ENCODE measurements at regions not wholly inside any gene's neighbourhood (a gene's known extent, or its start where the extent isn't known, plus 50 kb on each side); places are given as distances from the start of the nearest gene placed in this dataset.

GRCh38 chr12:91781114-91781513, 364.5 kb downstream of the BTG1 start:
- no peak for DNase-seq
- H3K27me3 Mint-ChIP-seq: no peaks in the 10 kb centered on the region
- H3K4me1 Mint-ChIP-seq: peaks cover 30% of the 10 kb centered on the region
- no peak overlapping the region for H3K4me3 Mint-ChIP-seq
- H3K9me3 Mint-ChIP-seq: peaks cover 5% of the 10 kb centered on the region
- no peaks in the 10 kb centered on the region for H3K36me3 Mint-ChIP-seq (ENCODE audit: low read depth)
- POLR2A ChIA-PET: no interaction called here
- CTCF ChIA-PET: no interaction called here
- no peak overlapping the region for H3K27ac Mint-ChIP-seq

- peaks cover 24% of the 10 kb centered on the region for H3K4me1 Mint-ChIP-seq
These were observed 366.7 kb downstream of the BTG1 start for GRCh38 chr12:91778938-91779400.

DNA sequence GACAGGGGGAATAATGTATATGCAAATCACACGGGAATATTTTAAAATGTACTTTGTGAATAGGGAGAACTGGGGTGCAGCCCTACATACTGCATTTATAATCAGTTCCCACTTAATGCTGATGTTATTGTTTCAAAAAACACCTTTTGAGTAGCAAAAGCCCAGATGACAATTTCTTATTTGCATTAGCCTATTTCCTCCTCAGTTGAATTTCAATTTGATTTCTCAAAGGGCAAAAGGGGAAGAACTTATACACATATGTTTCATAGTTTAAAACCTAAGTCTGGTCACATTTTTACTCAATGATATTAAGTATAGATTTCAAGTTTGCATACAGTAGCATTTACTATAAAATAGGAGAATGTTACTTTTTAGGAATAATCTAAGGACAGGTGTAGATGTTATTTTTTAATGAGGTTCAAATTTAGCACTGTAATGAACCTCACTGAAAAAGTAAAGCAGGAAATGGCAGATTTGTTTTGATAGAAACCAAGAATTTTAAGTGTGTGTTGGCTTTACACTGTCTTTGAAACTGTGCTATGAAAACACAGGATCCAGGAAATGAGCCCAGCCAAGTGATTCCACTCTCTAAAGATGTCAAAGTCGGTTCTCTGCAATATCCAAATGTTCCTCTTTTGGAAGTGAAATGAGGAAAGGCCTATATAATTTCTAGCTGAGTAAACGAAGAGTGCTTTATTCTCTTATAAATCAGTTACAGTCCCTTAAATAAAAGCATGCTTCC, 367.4 kb downstream of the BTG1 start:
- Mint-ChIP-seq H3K9me3 (peaks cover 5% of the 10 kb centered on the region), H3K27me3 (no peaks in the 10 kb centered on the region), H3K36me3 (ENCODE audit: low read depth) (no peaks in the 10 kb centered on the region), H3K27ac (peak overlapping the region; percentile 72), H3K4me1 (peaks cover 24% of the 10 kb centered on the region), H3K4me3 (no peak overlapping the region)
- ChIA-PET POLR2A (interaction anchor here (1.1 to 2.0 kb wide), 9 partner anchors 33 to 621 kb away, joined by 3 to 27 read pairs (median 5); partner anchors contain the start of gene BTG1), CTCF (interaction anchor here (0.9 to 1.9 kb wide), 4 partner anchors 33 to 396 kb away, joined by 3 to 14 read pairs (median 5); partner anchors contain the start of gene BTG1)
- DNase-seq: no peak

More at GRCh38 chr12:91778938-91779400, 366.7 kb downstream of the BTG1 start:
- POLR2A ChIA-PET: interaction anchor here (1.1 to 2.0 kb wide), 9 partner anchors 33 to 620 kb away, joined by 3 to 27 read pairs (median 5); partner anchors contain the start of gene BTG1
- CTCF ChIA-PET: interaction anchor here (0.9 to 1.9 kb wide), 4 partner anchors 33 to 397 kb away, joined by 3 to 14 read pairs (median 5); partner anchors contain the start of gene BTG1
- peak; percentile 61 for DNase-seq
- Mint-ChIP-seq H3K4me3 (peak overlapping the region; percentile 63), H3K27me3 (no peaks in the 10 kb centered on the region), H3K9me3 (peaks cover 5% of the 10 kb centered on the region), H3K36me3 (ENCODE audit: low read depth) (no peaks in the 10 kb centered on the region), H3K27ac (peak overlapping the region; percentile 72)

- POLR2A ChIA-PET: interaction anchor here (1.0 kb wide), 1 partner anchor 368 kb away, joined by 4 read pairs; the partner anchor contains the start of gene BTG1
These were observed 368.2 kb downstream of the BTG1 start for GRCh38 chr12:91777268-91777992.

GRCh38 chr12:91774434-91774921, 371.2 kb downstream of the BTG1 start:
- ChIA-PET CTCF (interaction anchor here (0.8 kb wide), 1 partner anchor 36 kb away, joined by 4 read pairs; no protein-coding TSS in a partner anchor), POLR2A (interaction anchor here (0.6 to 1.1 kb wide), 2 partner anchors 371 to 808 kb away, joined by 3 read pairs; partner anchors contain the start of gene BTG1)
- Mint-ChIP-seq H3K27ac (no peak overlapping the region), H3K4me1 (peaks cover 23% of the 10 kb centered on the region), H3K9me3 (no peaks in the 10 kb centered on the region), H3K4me3 (no peak overlapping the region), H3K36me3 (ENCODE audit: low read depth) (no peaks in the 10 kb centered on the region), H3K27me3 (no peaks in the 10 kb centered on the region)
- no peak for DNase-seq

More at GRCh38 chr12:91777268-91777992, 368.2 kb downstream of the BTG1 start:
- Mint-ChIP-seq H3K4me1 (peaks cover 24% of the 10 kb centered on the region), H3K36me3 (ENCODE audit: low read depth) (no peaks in the 10 kb centered on the region), H3K4me3 (no peak overlapping the region), H3K9me3 (no peaks in the 10 kb centered on the region), H3K27ac (peak overlapping the region; percentile 72), H3K27me3 (no peaks in the 10 kb centered on the region)
- no peak for DNase-seq
- CTCF ChIA-PET: interaction anchor here (1.4 kb wide), 1 partner anchor 34 kb away, joined by 3 read pairs; no protein-coding TSS in a partner anchor

DNA sequence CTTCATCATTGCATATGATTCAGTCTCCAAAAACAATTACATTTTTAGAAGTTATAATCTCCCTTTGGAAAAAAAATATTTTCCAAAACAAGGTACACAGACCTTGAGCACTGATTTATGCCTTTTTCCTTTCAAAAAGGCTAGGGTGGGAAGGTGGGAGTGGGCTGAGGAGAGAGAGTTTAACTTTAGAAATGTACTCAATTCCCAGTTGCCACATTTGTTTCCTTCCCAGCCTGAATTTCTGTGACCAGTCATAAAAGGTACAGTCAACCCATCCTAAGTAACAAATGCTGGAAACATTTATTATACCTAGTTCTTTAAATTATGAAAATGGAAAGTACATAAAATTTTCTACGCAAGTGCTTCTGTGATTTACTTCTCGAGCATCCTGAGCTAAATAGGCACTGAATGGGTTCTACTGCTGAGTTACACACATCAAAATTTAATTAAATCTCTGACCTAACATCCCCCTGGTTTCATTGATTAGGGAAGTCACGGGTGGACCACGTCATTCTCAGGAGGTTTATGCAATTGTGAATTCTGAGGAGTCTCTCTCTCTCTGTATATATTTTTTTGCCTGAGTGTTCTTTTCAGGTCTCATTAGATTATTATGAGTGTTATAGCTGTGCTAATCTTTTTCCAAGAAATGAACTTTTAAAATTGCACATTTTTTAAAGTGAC, 371.8 kb downstream of the BTG1 start:
- CTCF ChIA-PET: interaction anchor here (0.8 kb wide), 1 partner anchor 37 kb away, joined by 4 read pairs; no protein-coding TSS in a partner anchor
- no peak overlapping the region for H3K4me3 Mint-ChIP-seq
- H3K9me3 Mint-ChIP-seq: no peaks in the 10 kb centered on the region
- H3K36me3 Mint-ChIP-seq (ENCODE audit: low read depth): no peaks in the 10 kb centered on the region
- H3K27ac Mint-ChIP-seq: no peak overlapping the region
- DNase-seq: no peak
- peaks cover 17% of the 10 kb centered on the region for H3K4me1 Mint-ChIP-seq
- POLR2A ChIA-PET: interaction anchor here (1.1 kb wide), 1 partner anchor 372 kb away, joined by 3 read pairs; the partner anchor contains the start of gene BTG1
- no peaks in the 10 kb centered on the region for H3K27me3 Mint-ChIP-seq

GRCh38 chr12:91772411-91772810, 373.2 kb downstream of the BTG1 start:
- Mint-ChIP-seq H3K9me3 (no peaks in the 10 kb centered on the region), H3K36me3 (ENCODE audit: low read depth) (no peaks in the 10 kb centered on the region), H3K27me3 (no peaks in the 10 kb centered on the region), H3K4me3 (no peak overlapping the region), H3K27ac (no peak overlapping the region), H3K4me1 (peaks cover 3% of the 10 kb centered on the region)
- DNase-seq: no peak
- ChIA-PET POLR2A (no interaction called here), CTCF (no interaction called here)

- CTCF ChIA-PET: no interaction called here
- H3K4me1 Mint-ChIP-seq: peaks cover 2% of the 10 kb centered on the region
- no peak overlapping the region for H3K27ac Mint-ChIP-seq
These were observed 375.9 kb downstream of the BTG1 start for GRCh38 chr12:91769736-91770135.

DNA sequence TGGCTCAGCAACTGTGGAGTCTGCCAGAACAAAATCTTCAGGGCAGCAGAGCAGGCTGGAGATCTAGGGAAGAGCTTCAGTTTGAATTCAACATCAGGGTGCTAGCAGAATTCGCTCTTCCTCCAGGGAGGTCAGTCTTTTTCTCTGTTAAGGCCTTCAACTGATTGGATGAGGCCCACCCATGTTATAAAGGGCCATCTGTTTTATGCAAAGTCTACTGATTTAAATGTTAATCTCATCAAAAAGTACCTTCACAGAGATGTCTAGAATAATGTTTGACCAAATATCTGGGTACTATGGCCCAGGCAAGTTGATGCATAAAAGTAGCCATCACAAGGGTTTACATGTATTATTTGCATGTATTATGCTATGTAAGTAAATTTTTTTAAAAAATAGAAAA, 378.4 kb downstream of the BTG1 start:
- no peak overlapping the region for H3K4me3 Mint-ChIP-seq
- no peaks in the 10 kb centered on the region for H3K36me3 Mint-ChIP-seq (ENCODE audit: low read depth)
- POLR2A ChIA-PET: no interaction called here
- no peaks in the 10 kb centered on the region for H3K4me1 Mint-ChIP-seq
- no peaks in the 10 kb centered on the region for H3K9me3 Mint-ChIP-seq
- H3K27me3 Mint-ChIP-seq: no peaks in the 10 kb centered on the region
- no peak for DNase-seq
- H3K27ac Mint-ChIP-seq: no peak overlapping the region
- CTCF ChIA-PET: interaction anchor here (1.1 kb wide), 1 partner anchor 9 kb away, joined by 3 read pairs; no protein-coding TSS in a partner anchor

More at GRCh38 chr12:91769736-91770135, 375.9 kb downstream of the BTG1 start:
- no peaks in the 10 kb centered on the region for H3K36me3 Mint-ChIP-seq (ENCODE audit: low read depth)
- DNase-seq: no peak
- no peaks in the 10 kb centered on the region for H3K9me3 Mint-ChIP-seq
- POLR2A ChIA-PET: no interaction called here
- H3K27me3 Mint-ChIP-seq: no peaks in the 10 kb centered on the region
- H3K4me3 Mint-ChIP-seq: no peak overlapping the region

GRCh38 chr12:91766454-91766853, 379.2 kb downstream of the BTG1 start:
- ChIA-PET POLR2A (no interaction called here), CTCF (interaction anchor here (1.1 kb wide), 1 partner anchor 8 kb away, joined by 3 read pairs; no protein-coding TSS in a partner anchor)
- DNase-seq: no peak
- H3K4me1 Mint-ChIP-seq: no peaks in the 10 kb centered on the region
- no peaks in the 10 kb centered on the region for H3K36me3 Mint-ChIP-seq (ENCODE audit: low read depth)
- H3K27me3 Mint-ChIP-seq: no peaks in the 10 kb centered on the region
- H3K4me3 Mint-ChIP-seq: no peak overlapping the region
- H3K9me3 Mint-ChIP-seq: no peaks in the 10 kb centered on the region
- no peak overlapping the region for H3K27ac Mint-ChIP-seq

DNA sequence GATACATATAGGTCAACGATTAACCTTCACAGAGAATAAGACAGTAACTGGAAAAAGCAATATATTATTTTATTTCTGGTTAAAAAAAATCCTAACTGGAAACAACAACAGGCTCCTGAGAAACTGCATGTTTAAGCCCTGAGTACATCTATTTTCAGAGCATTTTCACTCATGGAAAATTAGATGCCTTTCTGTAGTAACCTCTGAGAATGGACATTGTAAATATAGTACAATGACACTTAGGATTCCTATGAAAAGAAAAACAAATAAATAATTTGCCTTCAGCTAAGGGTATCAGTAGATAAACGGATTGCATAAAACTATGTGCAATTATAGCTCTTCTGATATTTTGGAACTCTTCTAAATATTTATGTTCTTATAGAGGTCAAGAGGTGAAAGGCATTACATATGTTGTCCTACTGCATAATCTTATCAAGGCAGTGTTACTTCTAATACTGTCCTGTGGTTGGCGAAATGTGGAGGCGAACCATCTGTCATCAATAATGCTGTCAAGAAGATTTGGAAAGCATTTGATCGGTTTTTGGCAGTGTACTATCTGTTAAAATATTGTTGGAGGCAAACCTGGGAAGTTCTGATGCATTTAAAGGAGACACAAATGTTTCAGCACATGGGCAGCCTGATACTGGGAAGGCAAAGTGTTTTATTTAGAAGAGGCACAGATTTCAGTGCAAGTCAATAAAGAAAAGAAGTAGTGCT, 381.8 kb downstream of the BTG1 start:
- ChIA-PET POLR2A (no interaction called here), CTCF (interaction anchor here (0.9 kb wide), 1 partner anchor 48 kb away, joined by 3 read pairs; no protein-coding TSS in a partner anchor)
- H3K4me1 Mint-ChIP-seq: no peaks in the 10 kb centered on the region
- no peaks in the 10 kb centered on the region for H3K36me3 Mint-ChIP-seq (ENCODE audit: low read depth)
- no peaks in the 10 kb centered on the region for H3K27me3 Mint-ChIP-seq
- no peak overlapping the region for H3K4me3 Mint-ChIP-seq
- H3K27ac Mint-ChIP-seq: no peak overlapping the region
- H3K9me3 Mint-ChIP-seq: no peaks in the 10 kb centered on the region
- no peak for DNase-seq

DNA sequence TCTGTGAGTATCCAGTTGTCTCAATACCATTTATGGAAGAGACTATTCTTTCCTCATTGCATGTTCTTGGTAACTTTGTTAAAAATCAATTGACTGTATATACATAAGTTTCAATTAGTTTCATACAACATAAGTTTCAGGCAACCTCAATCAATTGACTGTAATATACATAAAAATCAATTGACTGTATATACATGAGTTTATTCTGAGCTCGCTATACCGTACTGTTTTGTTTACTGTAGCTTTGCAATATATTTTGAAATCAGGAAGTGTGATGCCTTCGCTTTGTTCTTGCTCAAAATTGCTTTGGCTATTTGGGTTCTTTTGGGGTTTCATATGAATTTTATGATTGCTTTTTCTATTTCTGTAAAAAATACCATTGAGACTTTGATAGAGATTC, 392.0 kb downstream of the BTG1 start:
- H3K27me3 Mint-ChIP-seq: no peaks in the 10 kb centered on the region
- peaks cover 7% of the 10 kb centered on the region for H3K36me3 Mint-ChIP-seq (ENCODE audit: low read depth)
- no peak for DNase-seq
- POLR2A ChIA-PET: interaction anchor here (1.2 kb wide), 1 partner anchor 390 kb away, joined by 4 read pairs; no protein-coding TSS in a partner anchor
- no peak overlapping the region for H3K27ac Mint-ChIP-seq
- CTCF ChIA-PET: no interaction called here
- H3K9me3 Mint-ChIP-seq: peaks cover 10% of the 10 kb centered on the region
- H3K4me1 Mint-ChIP-seq: peaks cover 3% of the 10 kb centered on the region
- no peak overlapping the region for H3K4me3 Mint-ChIP-seq
